ENCODE measurements at regions not wholly inside any gene's neighbourhood (a gene's known extent, or its start where the extent isn't known, plus 50 kb on each side); places are given as distances from the start of the nearest gene placed in this dataset.

DNA sequence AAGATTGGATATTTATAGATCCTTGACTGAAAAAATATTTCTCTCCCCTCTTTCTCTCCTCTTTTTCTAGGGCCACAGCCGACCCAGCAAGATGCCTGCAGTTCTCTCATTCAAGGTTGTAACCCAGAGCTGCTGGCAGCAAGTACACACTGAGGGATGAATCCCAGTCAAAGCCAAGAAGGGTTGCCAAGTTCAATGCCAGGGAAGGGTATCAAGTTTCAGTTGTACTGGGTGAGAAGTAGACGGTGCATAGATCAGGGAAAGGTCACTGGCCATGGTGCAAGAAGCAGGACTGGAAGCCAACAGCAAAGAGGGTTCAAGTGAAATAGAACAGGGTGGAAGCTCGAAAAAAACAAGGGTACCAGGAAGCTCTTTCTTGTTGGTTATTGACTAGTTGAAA, 170.2 kb downstream of the NRP2 start:
- Histone ChIP-seq H3K4me1 (ENCODE audit: low read depth, poor library complexity, severe bottlenecking) (no peaks in the 10 kb centered on the region), H2AFZ (ENCODE audit: low read depth) (no peak overlapping the region), H3K4me2 (no peak overlapping the region), H3K9ac (no peak overlapping the region), H3K27ac (no peak overlapping the region), H3K4me3 (IDR thresholded peaks at IDR 0.05; ENCODE audit: insufficient read depth, low read depth, low read length) (no peak overlapping the region), H3K36me3 (ENCODE audit: insufficient read depth) (no peaks in the 10 kb centered on the region), H4K20me1 (ENCODE audit: insufficient read depth) (no peaks in the 10 kb centered on the region), H3K79me2 (ENCODE audit: insufficient read depth, low read depth) (no peaks in the 10 kb centered on the region), H3K27me3 (ENCODE audit: insufficient read depth, low read depth) (no peaks in the 10 kb centered on the region)
- TF ChIP-seq, protein P1, sequence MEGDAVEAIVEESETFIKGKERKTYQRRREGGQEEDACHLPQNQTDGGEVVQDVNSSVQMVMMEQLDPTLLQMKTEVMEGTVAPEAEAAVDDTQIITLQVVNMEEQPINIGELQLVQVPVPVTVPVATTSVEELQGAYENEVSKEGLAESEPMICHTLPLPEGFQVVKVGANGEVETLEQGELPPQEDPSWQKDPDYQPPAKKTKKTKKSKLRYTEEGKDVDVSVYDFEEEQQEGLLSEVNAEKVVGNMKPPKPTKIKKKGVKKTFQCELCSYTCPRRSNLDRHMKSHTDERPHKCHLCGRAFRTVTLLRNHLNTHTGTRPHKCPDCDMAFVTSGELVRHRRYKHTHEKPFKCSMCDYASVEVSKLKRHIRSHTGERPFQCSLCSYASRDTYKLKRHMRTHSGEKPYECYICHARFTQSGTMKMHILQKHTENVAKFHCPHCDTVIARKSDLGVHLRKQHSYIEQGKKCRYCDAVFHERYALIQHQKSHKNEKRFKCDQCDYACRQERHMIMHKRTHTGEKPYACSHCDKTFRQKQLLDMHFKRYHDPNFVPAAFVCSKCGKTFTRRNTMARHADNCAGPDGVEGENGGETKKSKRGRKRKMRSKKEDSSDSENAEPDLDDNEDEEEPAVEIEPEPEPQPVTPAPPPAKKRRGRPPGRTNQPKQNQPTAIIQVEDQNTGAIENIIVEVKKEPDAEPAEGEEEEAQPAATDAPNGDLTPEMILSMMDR (conservative IDR thresholded peaks at IDR 0.05; ENCODE audit: low read depth, low read length), result no peak

DNA sequence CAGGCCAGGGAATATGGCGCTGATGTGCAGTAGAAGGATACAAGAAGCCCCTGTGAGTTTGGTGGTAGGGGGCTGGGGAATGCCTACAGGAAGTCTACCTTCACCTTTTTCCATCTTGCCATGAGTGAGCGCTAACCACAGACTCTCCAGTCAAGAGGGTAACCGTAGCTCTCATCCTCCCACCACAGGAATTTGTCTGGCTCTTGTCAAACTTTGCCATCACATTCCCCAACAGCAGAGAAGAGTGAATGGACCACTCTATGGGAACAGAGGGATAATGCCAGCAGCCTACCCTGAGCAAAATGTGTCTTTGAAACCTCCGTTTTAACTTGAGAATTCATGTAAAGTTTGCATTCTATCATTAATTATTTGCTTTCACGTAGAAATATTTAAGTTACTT, 168.3 kb downstream of the NRP2 start:
- H2AFZ ChIP-seq (ENCODE audit: low read depth), result no peak overlapping the region
- no peaks in the 10 kb centered on the region for H3K27me3 ChIP-seq (ENCODE audit: insufficient read depth, low read depth)
- no peaks in the 10 kb centered on the region for H3K79me2 ChIP-seq (ENCODE audit: insufficient read depth, low read depth)
- H3K9ac ChIP-seq, result no peak overlapping the region
- TF ChIP-seq, protein P1 (conservative IDR thresholded peaks at IDR 0.05; ENCODE audit: low read depth, low read length), result no peak
- no peak overlapping the region for H3K4me3 ChIP-seq (IDR thresholded peaks at IDR 0.05; ENCODE audit: insufficient read depth, low read depth, low read length)
- H3K4me1 ChIP-seq (ENCODE audit: low read depth, poor library complexity, severe bottlenecking), result no peaks in the 10 kb centered on the region
- H3K36me3 ChIP-seq (ENCODE audit: insufficient read depth), result no peaks in the 10 kb centered on the region
- H3K27ac ChIP-seq, result no peak overlapping the region
- no peaks in the 10 kb centered on the region for H4K20me1 ChIP-seq (ENCODE audit: insufficient read depth)
- H3K4me2 ChIP-seq, result no peak overlapping the region

DNA sequence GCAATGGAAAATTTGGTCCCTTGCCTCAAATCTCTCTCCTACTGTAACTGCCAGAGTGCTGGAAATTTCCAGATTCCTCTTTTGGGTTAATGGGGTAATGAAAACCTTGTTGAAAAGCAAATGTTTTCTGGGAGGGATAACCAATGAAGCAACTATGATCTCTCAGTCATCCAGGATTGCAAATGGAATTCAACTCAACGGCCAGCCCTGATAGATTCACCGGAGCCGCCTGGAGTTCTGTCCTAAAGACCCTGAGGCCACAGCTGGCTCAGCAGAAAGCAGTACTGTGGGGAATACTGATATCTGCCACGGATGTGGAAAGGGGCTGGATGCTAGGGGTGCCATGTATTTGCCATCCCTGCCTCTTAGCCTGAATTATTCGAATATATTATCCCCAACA, 167.8 kb downstream of the NRP2 start:
- TF ChIP-seq, protein P1 (conservative IDR thresholded peaks at IDR 0.05; ENCODE audit: low read depth, low read length), result no peak
- Histone ChIP-seq H3K27ac (no peak overlapping the region), H2AFZ (ENCODE audit: low read depth) (no peak overlapping the region), H3K79me2 (ENCODE audit: insufficient read depth, low read depth) (no peaks in the 10 kb centered on the region), H3K36me3 (ENCODE audit: insufficient read depth) (no peaks in the 10 kb centered on the region), H3K9ac (no peak overlapping the region), H3K4me3 (IDR thresholded peaks at IDR 0.05; ENCODE audit: insufficient read depth, low read depth, low read length) (no peak overlapping the region), H3K4me1 (ENCODE audit: low read depth, poor library complexity, severe bottlenecking) (no peaks in the 10 kb centered on the region), H4K20me1 (ENCODE audit: insufficient read depth) (no peaks in the 10 kb centered on the region), H3K4me2 (no peak overlapping the region), H3K27me3 (ENCODE audit: insufficient read depth, low read depth) (no peaks in the 10 kb centered on the region)

DNA sequence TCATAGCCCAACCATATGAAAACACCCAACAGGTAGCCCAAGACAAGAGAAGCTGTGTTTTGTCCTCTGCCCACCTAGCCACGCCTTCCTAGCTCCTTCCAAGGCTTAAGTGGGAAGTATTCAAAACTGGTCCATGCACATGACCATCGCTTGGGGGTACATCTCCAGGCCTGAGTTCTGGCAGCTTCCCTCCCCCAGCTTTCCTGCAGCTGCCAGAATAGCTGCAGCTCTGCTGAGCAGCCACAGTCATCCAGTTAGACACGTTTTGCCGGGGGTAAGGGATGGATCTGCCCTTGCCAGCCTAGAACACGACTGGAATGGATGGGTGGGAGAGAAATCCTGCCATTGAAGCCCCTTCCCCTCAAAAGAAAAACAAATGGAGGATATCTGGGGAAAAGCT, 166.8 kb downstream of the NRP2 start:
- Histone ChIP-seq H3K4me1 (ENCODE audit: low read depth, poor library complexity, severe bottlenecking) (no peaks in the 10 kb centered on the region), H3K79me2 (ENCODE audit: insufficient read depth, low read depth) (no peaks in the 10 kb centered on the region), H3K36me3 (ENCODE audit: insufficient read depth) (no peaks in the 10 kb centered on the region), H4K20me1 (ENCODE audit: insufficient read depth) (no peaks in the 10 kb centered on the region), H2AFZ (ENCODE audit: low read depth) (no peak overlapping the region), H3K4me2 (no peak overlapping the region), H3K27me3 (ENCODE audit: insufficient read depth, low read depth) (no peaks in the 10 kb centered on the region), H3K4me3 (IDR thresholded peaks at IDR 0.05; ENCODE audit: insufficient read depth, low read depth, low read length) (no peak overlapping the region), H3K9ac (no peak overlapping the region), H3K27ac (no peak overlapping the region)
- TF ChIP-seq, protein P1 (conservative IDR thresholded peaks at IDR 0.05; ENCODE audit: low read depth, low read length), result no peak

DNA sequence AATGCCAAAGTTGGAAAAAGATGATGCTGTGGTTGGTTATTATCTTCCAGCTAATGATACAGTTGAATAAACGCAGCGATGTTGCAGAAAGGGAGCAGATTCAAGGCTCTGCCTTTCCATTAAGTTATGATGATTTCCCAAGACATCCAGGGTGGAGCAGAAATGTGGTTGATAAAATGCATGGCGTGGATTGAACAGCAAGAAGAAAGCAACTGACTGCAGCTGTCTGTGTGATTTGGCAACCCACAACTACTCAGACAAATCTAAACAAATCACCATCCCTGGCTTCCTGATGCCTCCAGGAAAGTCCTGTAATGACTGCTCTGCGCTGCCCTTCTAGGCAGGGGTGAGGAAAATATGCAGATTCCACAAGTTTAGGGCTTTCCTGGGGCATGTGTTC, 166.3 kb downstream of the NRP2 start:
- Histone ChIP-seq H3K4me3 (IDR thresholded peaks at IDR 0.05; ENCODE audit: insufficient read depth, low read depth, low read length) (no peak overlapping the region), H4K20me1 (ENCODE audit: insufficient read depth) (no peaks in the 10 kb centered on the region), H2AFZ (ENCODE audit: low read depth) (no peak overlapping the region), H3K4me1 (ENCODE audit: low read depth, poor library complexity, severe bottlenecking) (no peaks in the 10 kb centered on the region), H3K27ac (no peak overlapping the region), H3K9ac (no peak overlapping the region), H3K4me2 (no peak overlapping the region), H3K36me3 (ENCODE audit: insufficient read depth) (no peaks in the 10 kb centered on the region), H3K79me2 (ENCODE audit: insufficient read depth, low read depth) (no peaks in the 10 kb centered on the region), H3K27me3 (ENCODE audit: insufficient read depth, low read depth) (no peaks in the 10 kb centered on the region)
- TF ChIP-seq, protein P1 (conservative IDR thresholded peaks at IDR 0.05; ENCODE audit: low read depth, low read length), result no peak

Data from KMS-11 (cell line).